PC-9 (cell line): ENCODE measurements at regions not wholly inside any gene's neighbourhood (a gene's known extent, or its start where the extent isn't known, plus 50 kb on each side); places are given as distances from the start of the nearest gene placed in this dataset.

Experiments used
- CTCF ChIP-seq: fragments of 200-600 bp; sonication (generic); conservative IDR thresholded peaks from 2 replicates; pipeline ENCODE4 v1.6.1; 2017; ENCODE audit warnings: mixed run types, antibody characterized with exemption, mild to moderate bottlenecking, moderate library complexity
- EZH2 ChIP-seq: fragments of 200-600 bp; sonication (generic); IDR thresholded peaks from 2 replicates; pipeline ENCODE4 v1.8.0; 2017; ENCODE audit warnings: antibody characterized with exemption, low read depth

GRCh38 chr4:164423819-164424218 is 330.1 kb upstream of the SMIM31 start:
- no peak for TF ChIP-seq EZH2
- no peak for TF ChIP-seq CTCF
